GM12892 (cell line): ENCODE measurements at regions not wholly inside any gene's neighbourhood (a gene's known extent, or its start where the extent isn't known, plus 50 kb on each side); places are given as distances from the start of the nearest gene placed in this dataset.

ENCODE experiments used
- DNase-seq: peaks from one replicate; pipeline ENCODE4 v3.0.0; 2011; ENCODE audit not compliant: insufficient read length
- FAIRE-seq: peaks from 2 replicates; lab custom pipeline; 2011; peaks lifted over from hg19 to GRCh38; lab: Jason Lieb, UNC
- POLR2A ChIP-seq: IDR thresholded peaks from 2 replicates; pipeline ENCODE4 v1.6.1; 2011; ENCODE audit warnings: low read depth, low read length, control low read depth
- POLR2AphosphoS5 ChIP-seq: IDR thresholded peaks from 2 replicates; pipeline ENCODE4 v1.6.1; 2011; ENCODE audit warnings: low read depth, low read length, control low read depth
- TAF1 ChIP-seq: IDR thresholded peaks from 2 replicates; pipeline ENCODE4 v1.6.1; 2011; ENCODE audit warnings: low read depth, mild to moderate bottlenecking, control low read depth, low read length, borderline replicate concordance

- no peak for FAIRE-seq
- no peak for TF ChIP-seq TAF1
- no peak for DNase-seq
Measured at GRCh38 chr9:129472651-129473102, 148.2 kb downstream of the C9orf50 start.

- TF ChIP-seq POLR2AphosphoS5 (no peak), TAF1 (no peak), POLR2A (no peak)
- no peak for FAIRE-seq
- DNase-seq, result no peak
Measured at GRCh38 chr9:129471201-129472019, 149.5 kb downstream of the C9orf50 start.

GRCh38 chr9:129469988-129470316 lies 150.9 kb downstream of the C9orf50 start:
- TF ChIP-seq TAF1 (no peak), POLR2A (no peak), POLR2AphosphoS5 (no peak)
- no peak for FAIRE-seq

GRCh38 chr9:129469188-129469987 lies 151.5 kb downstream of the C9orf50 start:
- TF ChIP-seq POLR2A, result no peak
- no peak for TF ChIP-seq TAF1
- DNase-seq, result no peak
- no peak for FAIRE-seq

More at GRCh38 chr9:129469988-129470316, 150.9 kb downstream of the C9orf50 start:
- DNase-seq, result no peak

- no peak for DNase-seq
- no peak for FAIRE-seq
- TF ChIP-seq TAF1 (no peak), POLR2AphosphoS5 (no peak), POLR2A (no peak)
Measured at GRCh38 chr9:129467739-129468666, 152.9 kb downstream of the C9orf50 start.

- TF ChIP-seq TAF1 (no peak), POLR2A (no peak), POLR2AphosphoS5 (no peak)
- FAIRE-seq (no peak), DNase-seq (no peak)
Measured at GRCh38 chr9:129467004-129467588, 153.8 kb downstream of the C9orf50 start.

- no peak for DNase-seq
- TF ChIP-seq TAF1, result no peak
- no peak for TF ChIP-seq POLR2A
- no peak for TF ChIP-seq POLR2AphosphoS5
- FAIRE-seq, result no peak
Measured at GRCh38 chr9:129465834-129466535, 154.9 kb downstream of the C9orf50 start.

GRCh38 chr9:129464972-129465833 lies 155.7 kb downstream of the C9orf50 start:
- FAIRE-seq, result no peak
- no peak for DNase-seq
- TF ChIP-seq TAF1, result no peak

GRCh38 chr9:129463994-129464393 lies 156.9 kb downstream of the C9orf50 start:
- no peak for TF ChIP-seq POLR2A
- TF ChIP-seq POLR2AphosphoS5, result no peak
- no peak for TF ChIP-seq TAF1
- no peak for DNase-seq
- no peak for FAIRE-seq

- no peak for DNase-seq
- no peak for TF ChIP-seq POLR2AphosphoS5
- TF ChIP-seq TAF1, result no peak
- TF ChIP-seq POLR2A, result no peak
- no peak for FAIRE-seq
Measured at GRCh38 chr9:129463477-129463876, 157.4 kb downstream of the C9orf50 start.
